ENCODE measurements at regions not wholly inside any gene's neighbourhood (a gene's known extent, or its start where the extent isn't known, plus 50 kb on each side); places are given as distances from the start of the nearest gene placed in this dataset.

DNA sequence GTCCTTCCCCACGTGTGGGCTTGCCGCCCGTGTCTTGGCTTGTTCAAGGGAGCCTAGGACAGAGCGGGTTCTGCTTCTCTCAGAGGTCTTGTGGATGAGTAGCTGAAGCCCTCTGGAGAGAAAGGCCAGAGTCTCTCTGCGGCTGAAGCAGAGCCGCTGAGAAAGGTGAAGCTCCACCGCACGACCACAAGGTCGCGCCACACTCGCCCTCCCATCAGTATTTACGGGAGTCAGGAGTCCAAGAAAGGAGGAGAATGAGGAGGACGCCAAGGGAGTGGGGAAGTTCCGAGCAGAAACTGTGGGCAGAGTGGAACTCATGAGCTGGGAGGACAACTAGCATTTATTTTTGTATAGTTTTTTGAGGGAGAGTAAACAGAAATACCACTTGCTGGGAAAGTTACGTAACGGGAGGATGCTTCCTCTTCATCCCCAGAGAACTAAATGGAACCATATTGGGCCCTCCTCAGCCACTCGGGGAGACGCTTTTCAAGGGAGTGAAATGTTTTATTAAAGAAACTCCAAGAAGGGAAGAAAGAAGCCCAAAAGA lies 51.6 kb upstream of the HAO2 start:
- Mint-ChIP-seq H3K4me1 (ENCODE audit: low read depth) (no peaks in the 10 kb centered on the region), H3K4me3 (no peak overlapping the region), H3K36me3 (ENCODE audit: low read depth) (no peaks in the 10 kb centered on the region), H3K9me3 (no peaks in the 10 kb centered on the region), H3K27ac (no peak overlapping the region), H3K27me3 (peaks cover 18% of the 10 kb centered on the region)
- Histone ChIP-seq H3K27me3 (ENCODE audit: control insufficient read depth in 1 of 2, insufficient read depth in 2 of 2, low read length in 2 of 2) (peaks cover 0 to 2% of the 10 kb centered on the region in 2 experiments), H3K27ac (ENCODE audit: low read depth in 1 of 2, low read length in 2 of 2) (no peak overlapping the region), H3K4me3 (ENCODE audit: low read length) (no peak overlapping the region), H3K36me3 (ENCODE audit: insufficient read depth, low read length) (no peaks in the 10 kb centered on the region), H3K9me3 (ENCODE audit: control insufficient read depth in 1 of 2, insufficient read depth in 1 of 2, low read length in 2 of 2) (peaks cover 0 to 13% of the 10 kb centered on the region in 2 experiments), H3K4me1 (ENCODE audit: insufficient read depth, low read length) (no peaks in the 10 kb centered on the region)
- intact Hi-C loops (cut with DNase I, micrococcal nuclease): no loop called here
- no peak for DNase-seq
- ChIA-PET CTCF (no interaction called here), POLR2A (no interaction called here)
- no peak for ATAC-seq (ENCODE audit: poor library complexity)
- TF ChIP-seq, protein P1, sequence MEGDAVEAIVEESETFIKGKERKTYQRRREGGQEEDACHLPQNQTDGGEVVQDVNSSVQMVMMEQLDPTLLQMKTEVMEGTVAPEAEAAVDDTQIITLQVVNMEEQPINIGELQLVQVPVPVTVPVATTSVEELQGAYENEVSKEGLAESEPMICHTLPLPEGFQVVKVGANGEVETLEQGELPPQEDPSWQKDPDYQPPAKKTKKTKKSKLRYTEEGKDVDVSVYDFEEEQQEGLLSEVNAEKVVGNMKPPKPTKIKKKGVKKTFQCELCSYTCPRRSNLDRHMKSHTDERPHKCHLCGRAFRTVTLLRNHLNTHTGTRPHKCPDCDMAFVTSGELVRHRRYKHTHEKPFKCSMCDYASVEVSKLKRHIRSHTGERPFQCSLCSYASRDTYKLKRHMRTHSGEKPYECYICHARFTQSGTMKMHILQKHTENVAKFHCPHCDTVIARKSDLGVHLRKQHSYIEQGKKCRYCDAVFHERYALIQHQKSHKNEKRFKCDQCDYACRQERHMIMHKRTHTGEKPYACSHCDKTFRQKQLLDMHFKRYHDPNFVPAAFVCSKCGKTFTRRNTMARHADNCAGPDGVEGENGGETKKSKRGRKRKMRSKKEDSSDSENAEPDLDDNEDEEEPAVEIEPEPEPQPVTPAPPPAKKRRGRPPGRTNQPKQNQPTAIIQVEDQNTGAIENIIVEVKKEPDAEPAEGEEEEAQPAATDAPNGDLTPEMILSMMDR (IDR thresholded peaks at IDR 0.05): no peak

DNA sequence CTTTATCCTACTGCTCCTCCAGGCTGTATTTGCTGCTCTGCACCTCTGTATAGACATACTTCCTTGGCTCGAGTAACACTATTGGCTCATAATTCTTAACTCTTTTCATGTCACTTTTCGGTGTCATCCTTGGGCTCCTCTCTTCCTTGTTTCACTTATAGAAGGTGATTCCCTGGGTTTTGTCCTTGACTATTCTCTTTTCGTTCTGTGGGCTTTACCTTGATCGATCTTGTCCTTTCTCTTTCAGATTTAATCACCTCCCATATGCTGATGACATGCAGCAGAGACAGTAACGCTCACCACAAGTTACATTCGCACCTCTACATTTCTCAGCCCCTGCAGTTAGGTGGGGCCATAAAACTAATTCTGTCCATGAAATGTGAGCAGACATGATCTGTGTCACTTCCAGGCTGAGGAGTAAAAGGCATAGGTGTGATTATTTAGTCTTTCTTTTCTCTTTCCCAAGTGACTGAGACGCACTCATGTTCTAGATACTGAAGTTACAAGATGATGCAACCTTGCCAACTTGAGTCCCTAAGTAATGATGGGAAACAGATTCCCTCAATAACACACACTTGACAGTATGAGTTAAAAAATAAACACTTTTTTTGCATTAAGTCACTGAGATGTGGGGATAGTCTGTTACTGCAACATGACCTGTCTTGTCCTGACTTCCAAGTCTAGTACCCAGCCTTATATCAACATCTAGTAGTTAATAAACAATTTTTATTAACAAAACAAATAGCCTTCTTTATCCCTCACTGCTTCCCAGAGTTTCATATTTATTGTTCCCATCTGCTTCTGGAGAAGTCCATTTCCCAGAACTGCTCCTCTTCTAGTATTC lies 49.9 kb upstream of the HAO2 start:
- Histone ChIP-seq H3K9me3 (ENCODE audit: control insufficient read depth in 1 of 2, insufficient read depth in 1 of 2, low read length in 2 of 2) (peaks cover 0 to 13% of the 10 kb centered on the region in 2 experiments), H3K27me3 (ENCODE audit: control insufficient read depth in 1 of 2, insufficient read depth in 2 of 2, low read length in 2 of 2) (no peaks in the 10 kb centered on the region), H3K27ac (ENCODE audit: low read depth in 1 of 2, low read length in 2 of 2) (no peak overlapping the region), H3K4me3 (ENCODE audit: low read length) (no peak overlapping the region), H3K36me3 (ENCODE audit: insufficient read depth, low read length) (no peaks in the 10 kb centered on the region), H3K4me1 (ENCODE audit: insufficient read depth, low read length) (no peaks in the 10 kb centered on the region)
- Mint-ChIP-seq H3K36me3 (ENCODE audit: low read depth) (no peaks in the 10 kb centered on the region), H3K4me3 (no peak overlapping the region), H3K4me1 (ENCODE audit: low read depth) (no peaks in the 10 kb centered on the region), H3K27ac (no peak overlapping the region), H3K27me3 (peaks cover 15% of the 10 kb centered on the region), H3K9me3 (no peaks in the 10 kb centered on the region)
- intact Hi-C loops (cut with DNase I, micrococcal nuclease): no loop called here
- no peak for ATAC-seq (ENCODE audit: poor library complexity)
- no peak for DNase-seq
- TF ChIP-seq, protein P1 (IDR thresholded peaks at IDR 0.05): no peak
- CTCF ChIA-PET: no interaction called here
- POLR2A ChIA-PET: no interaction called here
